ENCODE measurements at regions not wholly inside any gene's neighbourhood (a gene's known extent, or its start where the extent isn't known, plus 50 kb on each side); places are given as distances from the start of the nearest gene placed in this dataset.

- no peak for DNase-seq
Observed at GRCh38 chr15:70198441-70199123, 100.9 kb upstream of the TLE3 start.

- no peak for DNase-seq
Observed at GRCh38 chr15:70197945-70198361, 100.2 kb upstream of the TLE3 start.

DNA sequence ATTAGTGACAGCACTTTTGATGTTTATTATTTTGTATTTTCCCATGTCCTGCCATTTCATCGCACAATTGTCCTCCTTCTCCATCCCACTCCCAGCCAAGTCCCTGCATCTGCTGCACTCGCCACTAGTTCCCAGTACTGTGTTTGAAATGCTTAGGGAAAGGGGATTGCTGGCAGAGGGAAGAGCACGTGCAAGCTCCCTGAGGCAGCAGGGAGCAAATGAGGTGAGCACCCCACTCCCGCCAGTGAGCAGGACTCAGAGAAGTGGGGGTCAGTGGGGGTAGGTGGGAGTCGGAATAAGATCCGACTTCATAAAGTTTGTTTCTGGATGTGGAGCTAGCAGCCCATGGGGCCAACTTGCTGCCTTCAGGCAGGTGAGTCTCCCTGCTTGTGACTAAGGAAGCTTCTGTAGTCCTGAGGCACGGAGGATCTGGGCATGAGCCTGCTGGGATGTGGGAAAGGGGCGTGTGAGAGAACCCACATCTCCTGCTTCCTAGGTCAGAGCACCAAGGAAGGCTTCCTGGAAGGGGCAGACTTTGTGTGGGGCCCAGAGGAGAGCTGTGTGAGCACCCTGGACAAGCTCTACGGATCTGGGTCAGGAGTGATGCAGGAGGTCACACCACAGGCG lies 99.7 kb upstream of the TLE3 start:
- DNase-seq, result no peak

GRCh38 chr15:70196372-70197316 lies 98.9 kb upstream of the TLE3 start:
- peak; percentile 70 for DNase-seq

GRCh38 chr15:70195587-70196305 lies 98.0 kb upstream of the TLE3 start:
- DNase-seq, result peak; percentile 58

- no peak for DNase-seq
Observed at GRCh38 chr15:70195171-70195570, 97.5 kb upstream of the TLE3 start.

- DNase-seq, result no peak
Observed at GRCh38 chr15:70194266-70194665, 96.5 kb upstream of the TLE3 start.

- no peak for DNase-seq
Observed at GRCh38 chr15:70193734-70194133, 96.0 kb upstream of the TLE3 start.

DNA sequence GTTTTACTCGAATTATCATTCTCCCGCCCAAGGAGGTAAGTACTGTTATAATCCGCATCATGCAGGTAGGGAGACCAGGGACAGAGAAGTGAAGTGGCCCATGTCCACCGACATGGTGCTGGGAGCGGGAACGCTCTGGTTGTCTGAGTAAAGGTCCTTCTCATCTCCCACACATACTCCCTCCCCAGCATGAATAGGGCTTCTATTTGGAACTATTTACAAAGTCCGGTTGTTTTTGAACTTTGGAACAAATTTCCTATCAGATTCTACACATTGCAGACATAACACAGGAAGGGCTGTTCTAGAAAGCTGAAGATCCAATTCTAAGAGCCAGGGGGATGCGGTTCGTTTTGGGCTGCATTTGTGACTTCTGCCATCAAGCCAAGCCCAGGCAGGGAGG lies 94.8 kb upstream of the TLE3 start:
- DNase-seq, result no peak

DNA sequence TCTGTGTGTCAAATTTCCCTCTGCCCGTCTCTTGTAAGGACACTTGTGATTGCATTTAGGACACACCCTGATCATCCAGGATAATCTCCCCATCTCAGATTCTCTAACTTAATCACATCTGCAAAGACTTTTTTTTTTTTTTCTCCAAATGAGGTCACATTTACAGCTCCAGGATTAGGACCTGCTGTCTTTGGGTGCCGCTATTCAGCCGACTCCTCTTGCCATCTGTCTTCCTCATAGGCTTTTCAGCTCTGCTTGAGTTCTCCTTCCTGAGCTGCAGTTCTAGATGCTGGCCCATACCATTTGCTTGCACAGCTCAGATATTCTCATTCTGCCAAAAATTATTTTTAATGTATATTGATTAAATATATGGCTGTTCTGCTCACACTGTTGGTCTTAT lies 94.3 kb upstream of the TLE3 start:
- no peak for DNase-seq

DNA sequence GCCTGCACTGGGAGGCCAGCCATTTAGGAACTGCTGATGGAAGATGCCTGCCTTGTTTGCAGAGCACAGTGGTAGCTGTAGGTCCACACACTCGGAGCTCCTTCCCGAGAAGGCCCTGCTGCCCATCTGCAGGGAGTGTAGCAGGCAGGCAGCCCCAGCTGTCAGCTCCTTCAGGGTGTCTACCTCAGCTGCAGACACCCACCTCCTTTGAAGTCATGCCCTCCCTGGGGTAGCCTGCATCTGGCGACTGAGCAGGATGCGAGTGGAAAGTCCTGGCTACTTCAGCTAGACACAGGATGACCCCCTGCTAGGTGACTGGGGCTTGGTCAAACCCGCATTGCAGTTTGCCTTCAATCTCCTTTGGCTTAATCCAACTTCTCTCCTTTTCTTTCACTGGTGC lies 93.2 kb upstream of the TLE3 start:
- DNase-seq, result no peak

DNA sequence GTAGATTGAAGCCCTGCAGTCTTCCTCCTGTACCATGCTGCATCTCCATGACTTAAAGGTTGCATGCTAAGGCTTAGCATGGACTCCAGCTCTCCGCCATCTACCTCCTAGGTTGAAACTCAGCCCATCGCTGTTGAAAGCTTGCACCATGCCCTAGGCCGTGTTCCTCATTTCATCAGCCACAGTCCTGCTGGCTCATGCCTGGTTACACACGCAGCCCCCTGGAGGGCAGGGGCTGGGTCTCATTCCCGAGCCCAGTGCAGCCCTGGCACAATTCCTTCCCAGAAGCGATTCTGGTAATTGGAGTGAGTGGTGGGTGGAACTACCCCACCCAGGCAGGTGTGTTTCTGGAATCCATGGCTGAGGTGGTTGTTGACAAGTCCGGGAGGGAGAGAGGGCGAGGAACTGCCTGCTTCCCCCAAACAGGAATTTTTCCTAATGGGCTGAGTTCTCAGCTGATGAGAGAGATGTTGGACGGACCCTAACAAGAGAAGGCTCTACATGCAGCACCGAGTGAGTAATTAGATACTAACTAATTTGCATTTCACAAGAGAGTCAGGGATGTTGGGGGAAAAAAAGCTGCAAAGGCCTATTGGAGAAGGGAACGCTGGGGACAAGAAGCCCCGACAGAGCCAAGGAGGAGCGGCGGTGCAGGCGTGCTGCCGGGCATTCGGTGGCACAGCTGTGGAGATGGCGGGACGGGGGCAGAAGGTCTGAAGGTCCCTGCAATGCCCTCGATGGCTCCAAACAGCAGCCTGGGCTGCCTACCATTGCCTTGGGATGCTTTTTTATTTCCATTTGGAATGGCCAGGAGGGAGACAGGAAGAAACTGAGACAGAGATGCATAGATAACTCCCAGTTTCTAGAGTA lies 92.3 kb upstream of the TLE3 start:
- DNase-seq, result no peak

GRCh38 chr15:70188286-70188685 lies 90.6 kb upstream of the TLE3 start:
- no peak for DNase-seq

DNA sequence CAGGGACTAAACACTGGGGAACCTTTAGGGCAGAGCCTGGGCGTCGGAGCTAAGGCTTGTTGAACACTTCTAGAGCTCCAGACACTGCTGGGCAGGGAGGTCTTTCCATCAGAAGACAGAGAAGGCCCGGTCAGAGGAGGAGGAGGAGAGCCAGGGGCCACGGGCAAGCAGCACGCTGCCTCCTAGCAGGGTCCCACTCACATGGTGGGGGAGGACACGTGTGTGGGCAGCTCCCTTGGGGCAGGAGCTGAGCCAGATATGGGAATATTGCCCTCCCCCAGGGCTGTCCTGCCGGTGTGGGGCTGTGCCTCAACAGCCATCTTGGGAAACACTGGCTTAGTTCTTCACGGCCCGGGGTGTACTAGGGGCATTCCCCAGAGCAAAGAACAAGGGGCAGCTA lies 89.6 kb upstream of the TLE3 start:
- no peak for DNase-seq

DNA sequence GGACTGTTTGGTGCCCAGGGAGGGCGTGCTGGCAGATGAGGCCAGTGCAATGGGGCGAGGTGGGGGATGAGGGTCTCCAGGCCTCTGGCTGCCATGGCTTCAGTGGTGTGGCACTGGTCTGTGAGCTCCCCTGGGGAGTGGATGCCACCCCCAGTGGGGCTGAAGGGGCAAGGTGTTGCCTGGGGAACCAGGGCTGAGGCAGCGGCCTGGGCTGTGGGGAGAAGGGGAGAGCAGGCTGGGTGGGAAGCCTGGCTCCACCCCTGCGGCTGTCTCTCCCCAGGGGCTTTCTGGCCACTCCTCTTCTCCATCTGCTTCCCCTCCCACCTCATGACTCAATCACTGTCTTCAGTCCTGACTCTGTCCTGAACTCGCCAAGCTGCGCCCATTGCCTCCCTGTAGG lies 88.4 kb upstream of the TLE3 start:
- DNase-seq, result no peak

DNA sequence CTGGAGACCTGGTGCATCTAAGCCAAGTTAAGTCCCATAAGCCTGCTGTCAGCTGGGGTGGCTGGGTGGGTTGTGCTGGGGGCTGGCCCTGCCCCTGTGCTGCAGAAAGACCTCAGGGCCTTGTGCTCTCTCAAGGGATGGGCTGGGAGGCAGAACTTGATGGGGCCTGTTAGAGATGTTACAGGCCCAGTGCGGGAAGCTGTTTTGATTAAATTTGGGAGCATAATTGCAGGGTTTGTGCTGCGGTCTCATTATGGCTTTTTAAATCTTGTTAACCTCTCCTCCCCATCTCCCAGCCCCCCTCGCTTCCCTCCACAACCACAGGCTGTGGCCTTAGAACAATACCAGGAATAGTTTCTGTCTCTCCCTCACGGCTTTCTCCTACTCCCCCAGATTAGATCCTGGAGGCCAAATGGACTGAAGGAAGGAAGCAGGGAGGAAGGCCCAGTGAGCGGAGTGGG lies 87.6 kb upstream of the TLE3 start:
- no peak for DNase-seq

DNA sequence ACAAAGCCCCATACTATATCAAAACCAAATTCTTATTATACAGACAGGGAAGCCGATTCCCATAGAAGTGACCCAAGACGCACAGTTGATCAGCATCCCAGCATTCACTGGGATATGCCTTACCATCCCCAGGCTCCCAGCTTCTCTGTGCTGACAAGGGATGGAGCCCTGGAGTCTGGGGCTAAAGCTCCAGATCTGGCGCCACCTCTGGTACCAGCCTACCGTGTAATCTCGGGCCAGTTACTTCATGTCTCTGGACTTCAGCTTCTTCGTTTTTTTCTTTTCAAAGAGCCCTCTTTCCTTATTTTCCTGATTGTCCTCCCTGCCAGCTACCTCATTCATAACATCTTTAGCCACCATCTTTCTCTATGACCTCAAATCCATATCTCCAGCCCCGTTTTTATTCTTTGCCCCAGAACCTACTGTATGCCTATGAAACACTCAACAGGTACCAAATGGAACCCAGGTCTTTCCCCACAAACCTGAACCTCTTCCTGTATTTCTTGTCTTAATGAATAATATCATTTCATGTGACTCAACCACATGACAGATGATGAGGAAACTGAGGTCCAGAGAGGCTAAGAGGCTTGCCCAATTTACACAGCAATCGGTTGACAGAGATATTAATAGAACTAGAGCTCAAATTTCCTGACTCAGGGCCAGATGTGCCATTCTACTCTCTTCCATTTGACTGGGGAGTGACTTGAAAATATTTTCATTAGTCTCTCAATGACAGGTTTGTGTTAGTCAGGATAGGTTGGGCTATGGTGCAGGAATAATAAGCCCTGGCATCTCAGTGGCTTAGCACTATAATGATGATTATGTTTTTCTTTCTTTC lies 85.4 kb upstream of the TLE3 start:
- DNase-seq, result no peak

- DNase-seq, result no peak
Observed at GRCh38 chr15:70181626-70182255, 84.0 kb upstream of the TLE3 start.

DNA sequence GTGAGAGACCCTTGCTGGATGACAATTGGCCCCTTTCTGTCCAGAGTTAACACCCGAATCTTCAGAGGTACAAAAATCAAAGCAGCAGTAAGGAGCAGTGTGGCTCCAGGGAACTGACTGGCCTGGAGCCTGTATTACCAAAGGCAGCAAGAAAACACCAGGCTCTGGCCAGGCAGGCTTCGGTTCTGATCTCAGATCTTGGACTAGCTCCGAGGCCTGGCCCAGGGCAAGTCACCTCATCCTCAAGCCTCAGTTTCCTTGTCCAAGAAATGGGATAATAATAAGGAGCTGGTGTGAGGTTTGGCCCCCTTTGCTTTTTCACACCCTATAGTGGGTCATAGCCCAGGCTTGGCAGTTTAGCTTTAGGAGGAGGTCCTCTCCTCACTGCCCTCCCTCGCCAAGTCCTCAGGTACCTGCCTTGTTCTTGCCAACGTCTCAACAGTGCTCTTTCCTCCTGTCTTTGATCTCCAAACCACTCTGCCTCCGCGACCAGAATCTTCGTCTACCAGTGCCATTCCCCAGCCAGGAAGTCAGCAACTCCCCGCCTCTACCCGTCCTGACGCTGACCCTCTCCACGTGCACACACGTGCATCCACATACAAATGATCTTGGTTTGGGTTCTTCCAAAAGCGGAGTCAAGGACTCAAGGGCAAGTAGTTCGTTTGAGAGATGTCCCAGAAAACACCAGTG lies 82.6 kb upstream of the TLE3 start:
- no peak for DNase-seq

All from right kidney (tissue), 1 donor.